ENCODE measurements at regions not wholly inside any gene's neighbourhood (a gene's known extent, or its start where the extent isn't known, plus 50 kb on each side); places are given as distances from the start of the nearest gene placed in this dataset.
A peak's percentile ranks its signal among the peaks of the same experiment; 100 is the strongest.

DNA sequence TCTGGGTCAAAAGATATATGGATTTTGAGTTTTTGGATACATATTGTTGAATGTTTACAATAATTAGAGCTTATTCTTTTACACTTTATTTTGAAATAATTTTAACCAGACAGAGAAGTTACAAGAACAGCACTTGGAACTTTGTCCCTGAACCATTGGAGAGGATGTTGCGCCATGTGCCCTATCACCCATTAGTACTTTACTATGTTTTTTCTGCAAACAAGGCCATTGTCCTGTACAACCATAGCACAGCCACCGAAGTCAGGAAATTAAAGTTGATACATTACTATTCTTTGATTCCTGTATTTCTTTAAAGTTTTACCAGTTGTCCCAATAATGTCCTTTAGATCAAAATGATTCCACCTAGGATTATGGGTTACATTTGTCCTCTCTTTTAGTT is 188.8 kb downstream of the ACKR3 start (continued):
- TF ChIP-seq ZNF562 (CRISPR knock-in tag; IDR thresholded peaks at IDR 0.05; ENCODE audit: borderline replicate concordance) (no peak), ZNF232 (CRISPR knock-in tag; IDR thresholded peaks at IDR 0.05; ENCODE audit: borderline replicate concordance) (no peak), ZSCAN21 (CRISPR knock-in tag; IDR thresholded peaks at IDR 0.05; ENCODE audit: borderline replicate concordance) (no peak), ZFP36L2 (CRISPR knock-in tag; IDR thresholded peaks at IDR 0.05) (no peak), SRY (CRISPR knock-in tag; IDR thresholded peaks at IDR 0.05) (no peak), ZNF33A (CRISPR knock-in tag; IDR thresholded peaks at IDR 0.05; ENCODE audit: borderline replicate concordance) (no peak), ZNF746 (CRISPR knock-in tag; IDR thresholded peaks at IDR 0.05) (no peak), ZNF713 (CRISPR knock-in tag; IDR thresholded peaks at IDR 0.05) (no peak), SOX6 (IDR thresholded peaks at IDR 0.05) (no peak), SOX6 (CRISPR knock-in tag; IDR thresholded peaks at IDR 0.05) (peak; percentile 72), CEBPG (CRISPR knock-in tag; IDR thresholded peaks at IDR 0.05) (peak; percentile 83), MZF1 (CRISPR knock-in tag; IDR thresholded peaks at IDR 0.05; ENCODE audit: borderline replicate concordance) (no peak), EHMT2 (IDR thresholded peaks at IDR 0.05; ENCODE audit: borderline replicate concordance, low read depth, low read length) (peak; percentile 63; the same call in 1 of the 2 replicates), ZFP62 (CRISPR knock-in tag; IDR thresholded peaks at IDR 0.05) (no peak), ZKSCAN5 (CRISPR knock-in tag; IDR thresholded peaks at IDR 0.05) (no peak), SOX5 (CRISPR knock-in tag; IDR thresholded peaks at IDR 0.05; ENCODE audit: borderline replicate concordance) (peak; percentile 54; the same call in 1 of the 2 replicates), ZNF136 (CRISPR knock-in tag; IDR thresholded peaks at IDR 0.05; ENCODE audit: low read depth) (no peak), ASH2L (IDR thresholded peaks at IDR 0.05; ENCODE audit: insufficient read length, low read depth, low read length) (no peak), MIER3 (CRISPR knock-in tag; IDR thresholded peaks at IDR 0.05; ENCODE audit: borderline replicate concordance) (no peak), PAF1 (CRISPR knock-in tag; IDR thresholded peaks at IDR 0.05) (no peak), PHF5A (CRISPR knock-in tag; IDR thresholded peaks at IDR 0.05; ENCODE audit: low read depth, unreplicated experiment) (no peak), POGZ (CRISPR knock-in tag; IDR thresholded peaks at IDR 0.05) (peak; percentile 70; the same call in 1 of the 2 replicates), GATA4 (IDR thresholded peaks at IDR 0.05; ENCODE audit: borderline replicate concordance, low read depth) (no peak)
- TF ChIP-seq, protein P1, sequence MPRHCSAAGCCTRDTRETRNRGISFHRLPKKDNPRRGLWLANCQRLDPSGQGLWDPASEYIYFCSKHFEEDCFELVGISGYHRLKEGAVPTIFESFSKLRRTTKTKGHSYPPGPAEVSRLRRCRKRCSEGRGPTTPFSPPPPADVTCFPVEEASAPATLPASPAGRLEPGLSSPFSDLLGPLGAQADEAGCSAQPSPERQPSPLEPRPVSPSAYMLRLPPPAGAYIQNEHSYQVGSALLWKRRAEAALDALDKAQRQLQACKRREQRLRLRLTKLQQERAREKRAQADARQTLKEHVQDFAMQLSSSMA (CRISPR knock-in tag; IDR thresholded peaks at IDR 0.05): no peak
- TF ChIP-seq, protein P2, sequence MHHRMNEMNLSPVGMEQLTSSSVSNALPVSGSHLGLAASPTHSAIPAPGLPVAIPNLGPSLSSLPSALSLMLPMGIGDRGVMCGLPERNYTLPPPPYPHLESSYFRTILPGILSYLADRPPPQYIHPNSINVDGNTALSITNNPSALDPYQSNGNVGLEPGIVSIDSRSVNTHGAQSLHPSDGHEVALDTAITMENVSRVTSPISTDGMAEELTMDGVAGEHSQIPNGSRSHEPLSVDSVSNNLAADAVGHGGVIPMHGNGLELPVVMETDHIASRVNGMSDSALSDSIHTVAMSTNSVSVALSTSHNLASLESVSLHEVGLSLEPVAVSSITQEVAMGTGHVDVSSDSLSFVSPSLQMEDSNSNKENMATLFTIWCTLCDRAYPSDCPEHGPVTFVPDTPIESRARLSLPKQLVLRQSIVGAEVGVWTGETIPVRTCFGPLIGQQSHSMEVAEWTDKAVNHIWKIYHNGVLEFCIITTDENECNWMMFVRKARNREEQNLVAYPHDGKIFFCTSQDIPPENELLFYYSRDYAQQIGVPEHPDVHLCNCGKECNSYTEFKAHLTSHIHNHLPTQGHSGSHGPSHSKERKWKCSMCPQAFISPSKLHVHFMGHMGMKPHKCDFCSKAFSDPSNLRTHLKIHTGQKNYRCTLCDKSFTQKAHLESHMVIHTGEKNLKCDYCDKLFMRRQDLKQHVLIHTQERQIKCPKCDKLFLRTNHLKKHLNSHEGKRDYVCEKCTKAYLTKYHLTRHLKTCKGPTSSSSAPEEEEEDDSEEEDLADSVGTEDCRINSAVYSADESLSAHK (CRISPR knock-in tag; IDR thresholded peaks at IDR 0.05; ENCODE audit: borderline replicate concordance): no peak
- TF ChIP-seq, protein P3, sequence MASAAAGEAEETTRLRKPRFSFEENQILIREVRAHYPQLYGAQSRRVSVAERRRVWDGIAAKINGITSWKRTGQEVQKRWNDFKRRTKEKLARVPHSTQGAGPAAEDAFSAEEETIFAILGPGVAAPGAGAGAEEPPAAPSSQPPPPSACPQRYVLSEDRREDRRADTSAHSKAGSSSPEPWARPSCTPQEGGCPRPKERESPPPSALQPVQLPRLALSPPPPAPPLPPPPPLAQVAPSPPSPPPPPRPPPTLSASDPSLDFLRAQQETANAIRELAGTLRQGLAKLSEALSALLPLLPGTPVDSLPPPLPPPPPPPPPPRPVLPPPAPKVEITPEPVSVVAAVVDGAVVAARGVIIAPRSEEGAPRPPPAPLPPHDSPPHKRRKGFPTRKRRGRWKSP (CRISPR knock-in tag; IDR thresholded peaks at IDR 0.05): no peak

Data from HepG2 (cell line).